ENCODE measurements at regions not wholly inside any gene's neighbourhood (a gene's known extent, or its start where the extent isn't known, plus 50 kb on each side); places are given as distances from the start of the nearest gene placed in this dataset.

DNA sequence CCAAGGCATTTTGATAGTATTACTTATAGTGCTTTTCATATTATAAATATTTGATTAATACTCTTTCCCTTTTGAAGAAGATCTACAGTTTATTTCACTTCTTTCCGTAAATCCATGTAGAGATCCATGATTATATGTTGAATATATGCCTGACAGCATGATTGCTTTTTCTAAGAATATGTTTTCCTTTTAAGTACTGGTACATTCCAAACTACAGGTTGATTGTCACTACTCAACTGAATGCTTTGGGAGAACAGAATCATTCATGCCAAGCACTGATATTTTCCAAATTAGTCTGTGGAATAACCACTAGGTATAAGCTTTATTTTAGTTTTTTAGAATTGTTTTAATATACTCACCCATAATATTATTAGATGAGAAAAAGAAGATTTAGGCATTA is 330.2 kb downstream of the BCKDHB start:
- POLR2A ChIA-PET (ENCODE audit: partially characterized antibody) = no interaction called here

More for the DNA sequence above, 330.2 kb downstream of the BCKDHB start:
- CTCF ChIA-PET (ENCODE audit: partially characterized antibody) = no interaction called here
- Histone ChIP-seq H3K27me3 (replicated peaks in 1 of 4; ENCODE audit: control insufficient read depth in 3 of 4, extremely low read depth in 1 of 4, insufficient read depth in 3 of 4, low read length in 3 of 4) (no peaks in the 10 kb centered on the region), H3K18ac (ENCODE audit: extremely low read depth, low read length) (no peak overlapping the region), H3K14ac (ENCODE audit: insufficient read length) (no peak overlapping the region), H2BK12ac (ENCODE audit: low read depth, low read length) (no peak overlapping the region), H4K20me1 (replicated peaks in 1 of 2; ENCODE audit: control insufficient read depth in 1 of 2, insufficient read depth in 2 of 2, low read length in 2 of 2) (no peaks in the 10 kb centered on the region), H2BK15ac (ENCODE audit: low read length) (no peak overlapping the region), H3K23ac (ENCODE audit: insufficient read length) (no peak overlapping the region), H3K9ac (replicated peaks in 1 of 4; ENCODE audit: extremely low read depth in 1 of 4, low read depth in 3 of 4, low read length in 3 of 4) (no peak overlapping the region), H4K5ac (ENCODE audit: insufficient read length, low read depth, low read length) (no peak overlapping the region), H3K9me3 (ENCODE audit: insufficient read depth in 2 of 2, low read depth in 1 of 2, low read length in 1 of 2) (no peaks in the 10 kb centered on the region), H3K36me3 (ENCODE audit: control insufficient read depth in 2 of 4, insufficient read depth in 4 of 4, low read length in 3 of 4) (no peaks in the 10 kb centered on the region), H2AK5ac (ENCODE audit: low read depth, low read length) (no peak overlapping the region), H2AFZ (ENCODE audit: low read length) (no peak overlapping the region), H3K4me1 (replicated peaks in 1 of 4; ENCODE audit: control insufficient read depth in 3 of 4, insufficient read depth in 4 of 4, low read length in 3 of 4) (peaks cover 0 to 5% (median 2%) of the 10 kb centered on the region in 4 experiments; a peak in 3 of 7 replicates), H3K4me3 (ENCODE audit: extremely low read depth in 1 of 4, insufficient read depth in 2 of 4, low read depth in 3 of 4, low read length in 4 of 4) (no peak overlapping the region), H3K79me1 (ENCODE audit: low read depth, low read length) (no peaks in the 10 kb centered on the region), H3K56ac (replicated peaks; ENCODE audit: insufficient read length, low read depth, low read length) (no peak overlapping the region), H4K8ac (ENCODE audit: extremely low read depth, insufficient read depth, low read length) (no peak overlapping the region), H4K91ac (replicated peaks; ENCODE audit: insufficient read length, low read length) (no peak overlapping the region), H2BK120ac (replicated peaks; ENCODE audit: low read depth, low read length) (no peak overlapping the region), H3K4ac (replicated peaks; ENCODE audit: insufficient read length, low read depth, low read length) (no peak overlapping the region), H3K23me2 (ENCODE audit: low read depth, low read length) (no peaks in the 10 kb centered on the region), H3K4me2 (ENCODE audit: insufficient read depth in 1 of 2, low read depth in 2 of 2, low read length in 2 of 2) (no peak overlapping the region), H3K79me2 (ENCODE audit: control insufficient read depth in 1 of 2, insufficient read depth in 2 of 2, low read length in 2 of 2) (no peaks in the 10 kb centered on the region), H2BK20ac (ENCODE audit: low read length) (no peak overlapping the region), H2BK5ac (ENCODE audit: low read depth, low read length) (no peak overlapping the region), H3K27ac (ENCODE audit: low read depth, low read length) (no peak overlapping the region)
- FAIRE-seq (no peak), DNase-seq (ENCODE audit: low read depth in 1 of 2, low spot score in 2 of 2) (no peak)
- no peak for TF ChIP-seq SIX5 (IDR thresholded peaks at IDR 0.05; ENCODE audit: low read depth, low read length)
- TF ChIP-seq EP300 (IDR thresholded peaks at IDR 0.05; ENCODE audit: borderline replicate concordance in 1 of 2, low read depth in 2 of 2, low read length in 2 of 2) = no peak
- TF ChIP-seq TBP (IDR thresholded peaks at IDR 0.05; ENCODE audit: low read depth, low read length) = no peak
- WGBS, 2 experiments (ENCODE audit: extremely low coverage in 1 of 2, insufficient coverage in 1 of 2, insufficient read length in 1 of 2, insufficient replicate concordance in 2 of 2, low coverage in 1 of 2, low lambda C conversion rate in 2 of 2, missing lambda C conversion rate in 1 of 2) = 79% methylated on average over 1 of the region's 1 CpG; no CpG with 5 or more reads in 1 of the 2 experiments

Data from H1 (cell line).